ENCODE measurements at regions not wholly inside any gene's neighbourhood (a gene's known extent, or its start where the extent isn't known, plus 50 kb on each side); places are given as distances from the start of the nearest gene placed in this dataset.
A peak's percentile ranks its signal among the peaks of the same experiment; 100 is the strongest.

- no peak for DNase-seq
Observed at GRCh38 chr6:138580801-138581200, 81.5 kb upstream of the NHSL1 start.

- no peak for DNase-seq
Observed at GRCh38 chr6:138582573-138582972, 83.3 kb upstream of the NHSL1 start.

GRCh38 chr6:138586638-138587037 is 87.3 kb upstream of the NHSL1 start:
- no peak for DNase-seq

GRCh38 chr6:138588805-138589434 is 89.6 kb upstream of the NHSL1 start:
- DNase-seq: peak; percentile 71

GRCh38 chr6:138590796-138591709 is 91.8 kb upstream of the NHSL1 start:
- peak; percentile 57 for DNase-seq

GRCh38 chr6:138592749-138593123 is 93.4 kb upstream of the NHSL1 start:
- peak; percentile 10 for DNase-seq

- DNase-seq: peak; percentile 43
Observed at GRCh38 chr6:138593124-138593877, 94.0 kb upstream of the NHSL1 start.

GRCh38 chr6:138593909-138594757 is 94.8 kb upstream of the NHSL1 start:
- no peak for DNase-seq

GRCh38 chr6:138594758-138595140 is 95.5 kb upstream of the NHSL1 start:
- DNase-seq: no peak

- no peak for DNase-seq
Observed at GRCh38 chr6:138596126-138596525, 96.8 kb upstream of the NHSL1 start.

GRCh38 chr6:138596591-138596990 is 97.3 kb upstream of the NHSL1 start:
- no peak for DNase-seq

GRCh38 chr6:138597336-138597735 is 98.0 kb upstream of the NHSL1 start:
- no peak for DNase-seq

GRCh38 chr6:138598562-138599173 is 99.4 kb upstream of the NHSL1 start:
- DNase-seq: no peak

- DNase-seq: no peak
Observed at GRCh38 chr6:138600261-138600660, 101.0 kb upstream of the NHSL1 start.

GRCh38 chr6:138600726-138601125 is 101.4 kb upstream of the NHSL1 start:
- DNase-seq: no peak

- no peak for DNase-seq
Observed at GRCh38 chr6:138601128-138601527, 101.8 kb upstream of the NHSL1 start.

- DNase-seq: no peak
Observed at GRCh38 chr6:138605958-138606357, 106.7 kb upstream of the NHSL1 start.

- DNase-seq: no peak
Observed at GRCh38 chr6:138607478-138608433, 108.5 kb upstream of the NHSL1 start.

- no peak for DNase-seq
Observed at GRCh38 chr6:138608896-138609295, 109.6 kb upstream of the NHSL1 start.

GRCh38 chr6:138609801-138610430 is 110.6 kb upstream of the NHSL1 start:
- DNase-seq: no peak

- no peak for DNase-seq
Observed at GRCh38 chr6:138610816-138611215, 111.5 kb upstream of the NHSL1 start.
